GM18505 (cell line): ENCODE measurements at regions not wholly inside any gene's neighbourhood (a gene's known extent, or its start where the extent isn't known, plus 50 kb on each side); places are given as distances from the start of the nearest gene placed in this dataset.
"Not testable (repeated sequence)": the region's sequence is repeated elsewhere in the genome, so short reads cannot be mapped to it uniquely, and the experiment has no call there.

Experiments used
- ATAC-seq: cut with Tn5 transposase; IDR thresholded peaks from one replicate; pipeline ENCODE4 v1.9.1; 2021; ENCODE audit not compliant: unreplicated experiment
- POLR2A ChIP-seq: IDR thresholded peaks from 4 replicates; pipeline ENCODE4 v1.6.1; 2011; ENCODE audit warnings: borderline replicate concordance; ENCODE audit not compliant: insufficient read depth, insufficient read length; ENCODE audit errors: extremely low read depth

- TF ChIP-seq POLR2A: no peak
- ATAC-seq: no peak
Observed at GRCh38 chr5:29170599-29170998, 2022.9 kb upstream of the CDH6 start.

DNA sequence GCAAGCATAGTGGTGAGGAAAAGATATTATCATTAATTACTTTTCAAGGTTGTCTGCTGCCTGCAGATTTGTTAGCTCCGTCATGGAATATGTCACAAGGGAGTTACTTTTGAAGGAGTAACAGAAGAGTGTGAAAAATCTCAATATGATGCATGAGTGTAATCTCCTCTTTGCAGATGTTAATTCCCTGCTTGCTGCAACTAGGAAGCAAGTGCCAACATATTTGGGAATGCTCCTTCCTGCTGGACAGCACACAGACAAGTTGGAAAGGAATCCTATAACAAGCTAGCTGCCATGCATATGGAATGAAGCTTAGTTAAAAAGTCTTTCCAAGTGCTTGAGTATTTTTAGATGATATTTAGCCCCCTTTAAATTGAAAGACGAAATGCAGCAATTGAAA lies 2023.6 kb upstream of the CDH6 start:
- ATAC-seq: no peak
- no peak for TF ChIP-seq POLR2A

DNA sequence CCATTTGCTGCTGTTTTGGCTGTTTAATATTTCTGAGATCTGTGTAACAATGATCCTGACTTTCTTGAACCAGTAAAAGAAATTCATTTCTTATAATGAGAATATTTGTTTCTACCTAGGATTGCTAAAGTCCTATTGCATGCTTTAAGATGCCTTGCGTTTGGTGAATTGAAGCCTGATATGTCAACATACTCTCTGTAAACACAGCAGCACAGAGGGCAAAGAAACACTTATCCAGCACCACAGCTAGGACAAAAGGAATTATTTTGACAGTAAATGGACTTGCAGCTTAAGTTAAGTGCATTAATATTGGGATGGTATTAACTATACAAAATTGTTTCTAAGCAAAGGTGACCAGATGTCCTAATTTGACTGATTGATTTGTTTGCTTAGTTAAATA lies 2031.2 kb upstream of the CDH6 start:
- no peak for ATAC-seq
- no peak for TF ChIP-seq POLR2A

- no peak for ATAC-seq
- TF ChIP-seq POLR2A: no peak
Observed at GRCh38 chr5:29161399-29162291, 2031.8 kb upstream of the CDH6 start.

- TF ChIP-seq POLR2A: no peak
- no peak for ATAC-seq
Observed at GRCh38 chr5:29157975-29158374, 2035.5 kb upstream of the CDH6 start.

DNA sequence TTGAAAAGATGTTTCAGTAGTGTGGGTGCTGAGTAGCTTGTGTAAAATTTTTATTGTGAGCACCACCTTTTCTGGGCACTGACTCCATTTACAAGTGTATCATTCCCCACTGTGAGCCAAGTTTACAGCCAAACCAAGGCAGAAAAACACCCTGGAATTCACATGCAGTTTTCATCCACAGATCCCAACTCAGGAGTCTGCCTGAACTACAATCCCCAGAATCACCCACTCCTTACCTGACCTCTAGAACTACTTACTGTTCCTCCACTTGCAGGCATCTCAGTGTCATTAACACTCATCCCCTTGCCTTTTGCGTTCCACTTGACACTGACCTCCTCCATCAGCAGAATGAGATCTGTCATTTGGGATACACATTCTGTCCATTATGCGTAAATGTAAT lies 2042.6 kb upstream of the CDH6 start:
- no peak for TF ChIP-seq POLR2A
- ATAC-seq: no peak

GRCh38 chr5:29148581-29148980 lies 2044.9 kb upstream of the CDH6 start:
- no peak for TF ChIP-seq POLR2A
- ATAC-seq: no peak

GRCh38 chr5:29148073-29148472 lies 2045.4 kb upstream of the CDH6 start:
- no peak for TF ChIP-seq POLR2A
- ATAC-seq: no peak

- no peak for TF ChIP-seq POLR2A
- no peak for ATAC-seq
Observed at GRCh38 chr5:29143266-29143665, 2050.2 kb upstream of the CDH6 start.

DNA sequence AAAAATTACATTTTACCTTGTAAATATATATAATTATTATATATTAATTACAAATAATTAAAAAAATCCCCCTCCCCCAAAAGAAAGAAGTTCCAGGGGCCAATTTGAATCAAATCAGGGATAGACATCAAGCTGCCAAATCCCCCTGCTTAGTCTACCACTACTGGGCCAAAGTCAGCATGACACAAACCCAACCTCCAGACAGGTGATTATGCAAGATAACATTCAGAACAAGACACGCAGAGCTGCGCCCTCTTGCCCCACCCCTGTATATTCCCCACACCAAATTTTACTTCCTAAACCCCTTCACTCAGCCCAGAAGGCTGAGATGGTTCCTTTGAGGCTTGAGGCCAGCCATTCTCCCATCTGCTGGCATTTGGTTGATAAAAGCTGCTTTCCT lies 2059.1 kb upstream of the CDH6 start:
- no peak for ATAC-seq
- TF ChIP-seq POLR2A: no peak

DNA sequence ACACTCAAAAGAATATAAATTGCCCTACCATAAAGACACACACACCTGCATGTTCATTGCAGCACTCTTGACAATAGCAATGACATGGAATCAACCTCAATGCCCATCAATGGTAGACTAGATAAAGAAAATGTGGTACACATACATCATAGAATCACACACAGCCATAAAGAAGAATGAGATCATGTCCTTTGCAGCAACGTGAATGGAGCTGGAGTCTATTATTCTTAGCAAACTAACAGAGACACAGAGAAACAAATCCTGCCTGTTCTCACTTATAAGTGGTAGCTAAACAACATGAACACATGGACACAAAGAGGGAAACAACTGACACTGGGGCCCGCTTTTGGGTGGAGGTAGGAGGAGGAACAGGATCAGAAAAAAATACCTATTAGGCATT lies 2062.2 kb upstream of the CDH6 start:
- no peak for TF ChIP-seq POLR2A
- no peak for ATAC-seq

DNA sequence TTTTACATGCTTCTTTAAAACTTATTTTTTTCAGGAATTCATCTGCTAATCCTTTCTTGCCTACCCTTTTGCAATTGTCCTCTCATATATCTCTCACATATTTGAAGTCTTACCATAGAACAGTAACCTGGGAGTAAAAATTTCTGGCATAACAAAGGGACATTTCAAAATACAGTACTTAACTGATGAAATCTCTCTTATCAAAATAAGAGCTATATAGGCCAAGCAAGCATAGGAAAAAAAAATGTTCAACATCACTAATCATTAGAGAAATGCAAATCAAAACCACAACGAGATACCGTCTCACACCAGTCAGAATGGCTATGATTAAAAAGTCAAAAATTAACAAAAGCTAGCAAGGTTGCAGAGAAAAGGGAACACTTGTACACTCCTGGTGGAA lies 2062.7 kb upstream of the CDH6 start:
- no peak for ATAC-seq

GRCh38 chr5:29127524-29128156 lies 2065.8 kb upstream of the CDH6 start:
- not testable (repeated sequence) for ATAC-seq

More for the DNA sequence above, 2062.7 kb upstream of the CDH6 start:
- TF ChIP-seq POLR2A: no peak

- not testable (repeated sequence) for ATAC-seq
Observed at GRCh38 chr5:29126462-29126861, 2067.0 kb upstream of the CDH6 start.
